Liver (tissue), 8 donors: ENCODE measurements at regions not wholly inside any gene's neighbourhood (a gene's known extent, or its start where the extent isn't known, plus 50 kb on each side); places are given as distances from the start of the nearest gene placed in this dataset.

Source experiments
- DNase-seq: peaks from one replicate; pipeline ENCODE4 v3.0.0-alpha.2; 2017; ENCODE audit warnings: low spot score
- H3K27ac ChIP-seq, 2 donors: one replicate each; pipeline ENCODE4 v1.7.0; 2013; ENCODE audit warnings: inconsistent platforms in 2 of 2, low read length in 2 of 2, control low read depth in 1 of 2, low read depth in 1 of 2, mild to moderate bottlenecking in 1 of 2
- H3K27me3 ChIP-seq, 4 donors: one replicate each; pipeline versions ENCODE4 v1.6.1 to v1.7.0; 2013; ENCODE audit warnings: low read length in 3 of 4, inconsistent platforms in 1 of 4, mild to moderate bottlenecking in 1 of 4, moderate library complexity in 1 of 4; ENCODE audit not compliant: control insufficient read depth in 4 of 4, insufficient read depth in 4 of 4
- H3K36me3 ChIP-seq, 4 donors: one replicate each; pipeline versions ENCODE4 v1.6.1 to v1.7.0; 2013; ENCODE audit warnings: low read length in 3 of 4, mild to moderate bottlenecking in 3 of 4, low read depth in 1 of 4, moderate library complexity in 1 of 4; ENCODE audit not compliant: control insufficient read depth in 4 of 4, insufficient read depth in 3 of 4
- H3K4me1 ChIP-seq, 4 donors: one replicate each; pipeline versions ENCODE4 v1.6.1 to v1.7.0; 2013; ENCODE audit warnings: low read length in 3 of 4, mild to moderate bottlenecking in 3 of 4, moderate library complexity in 1 of 4; ENCODE audit not compliant: control insufficient read depth in 4 of 4, insufficient read depth in 4 of 4
- H3K4me3 ChIP-seq, 3 donors: one replicate each; pipeline versions ENCODE4 v1.6.1 to v1.7.0; 2013; ENCODE audit warnings: low read length in 3 of 3, control low read depth in 1 of 3, low read depth in 1 of 3, mild to moderate bottlenecking in 1 of 3
- H3K9ac ChIP-seq, 2 donors: one replicate each; pipeline ENCODE4 v1.7.0; 2013; ENCODE audit warnings: low read length in 2 of 2, mild to moderate bottlenecking in 2 of 2, moderate library complexity in 2 of 2, control low read depth in 1 of 2, low read depth in 1 of 2
- H3K9me3 ChIP-seq, 4 donors: one replicate each; pipeline versions ENCODE4 v1.6.1 to v1.7.0; 2013; ENCODE audit warnings: low read length in 3 of 4; ENCODE audit not compliant: control insufficient read depth in 4 of 4
- ATF3 ChIP-seq: IDR thresholded peaks from 2 replicates; pipeline ENCODE4 v1.6.1; 2016; ENCODE audit warnings: antibody characterized with exemption
- CTCF ChIP-seq: fragments of 150-350 bp; IDR thresholded peaks from 2 replicates; pipeline ENCODE4 v1.5.1; 2017; ENCODE audit warnings: improper control_type of control experiment, low read depth, low read length; ENCODE audit not compliant: missing input control
- EGR1 ChIP-seq, 2 donors: IDR thresholded peaks; 2 replicates each; pipeline ENCODE4 v1.6.1; 2016 to 2018; ENCODE audit warnings: antibody characterized with exemption in 2 of 2, low read depth in 2 of 2
- FOXA1 ChIP-seq: IDR thresholded peaks from 2 replicates; pipeline ENCODE4 v1.6.1; 2016; ENCODE audit warnings: antibody characterized with exemption
- FOXA2 ChIP-seq: IDR thresholded peaks from 2 replicates; pipeline ENCODE4 v1.6.1; 2016; ENCODE audit warnings: antibody characterized with exemption
- GABPA ChIP-seq, 2 donors: IDR thresholded peaks in 1 of 2; conservative IDR thresholded peaks in 1 of 2; 2 replicates each; pipeline ENCODE4 v1.6.1; 2016; ENCODE audit warnings: antibody characterized with exemption in 2 of 2, mild to moderate bottlenecking in 1 of 2, moderate library complexity in 1 of 2
- HNF4A ChIP-seq, 2 donors: conservative IDR thresholded peaks; 2 replicates each; pipeline ENCODE4 v1.6.1; 2016; ENCODE audit warnings: antibody characterized with exemption in 2 of 2, mild to moderate bottlenecking in 2 of 2
- HNF4G ChIP-seq: IDR thresholded peaks from 2 replicates; pipeline ENCODE4 v1.6.1; 2016; ENCODE audit warnings: antibody characterized with exemption
- JUND ChIP-seq, 2 donors: IDR thresholded peaks; 2 replicates each; pipeline ENCODE4 v1.6.1; 2016; ENCODE audit warnings: antibody characterized with exemption in 2 of 2
- MAX ChIP-seq: IDR thresholded peaks from 2 replicates; pipeline ENCODE4 v1.6.1; 2016; ENCODE audit warnings: antibody characterized with exemption
- NR2F2 ChIP-seq: IDR thresholded peaks from 2 replicates; pipeline ENCODE4 v1.6.1; 2016; ENCODE audit warnings: antibody characterized with exemption
- RAD21 ChIP-seq, 2 donors: IDR thresholded peaks; 2 replicates each; pipeline ENCODE4 v1.6.1; 2016; ENCODE audit warnings: antibody characterized with exemption in 2 of 2, mild to moderate bottlenecking in 2 of 2
- RXRA ChIP-seq, 2 donors: IDR thresholded peaks; 2 replicates each; pipeline ENCODE4 v1.6.1; 2017 to 2018; ENCODE audit warnings: antibody characterized with exemption in 2 of 2, mild to moderate bottlenecking in 1 of 2
- TAF1 ChIP-seq: conservative IDR thresholded peaks from 2 replicates; pipeline ENCODE4 v1.6.1; 2016; ENCODE audit warnings: antibody characterized with exemption, mild to moderate bottlenecking
- YY1 ChIP-seq: IDR thresholded peaks from 2 replicates; pipeline ENCODE4 v1.6.1; 2016; ENCODE audit warnings: antibody characterized with exemption, mild to moderate bottlenecking
- WGBS: extraction: QIAGEN DNeasy Blood & Tissue Kit; methylation state at CpG from one replicate; pipeline ENCODE4 v1.1.7; 2013; 5-methylcytosine and 5-hydroxymethylcytosine counted together
- donor health status: healthy.
- donor health status: healthy.
- donor health status: healthy.
- donor health status: healthy.
- donor health status: healthy.

- peaks cover 1 to 16% (median 9%) of the 10 kb centered on the region in 4 donors for H3K4me1 ChIP-seq
- no peak overlapping the region for H3K4me3 ChIP-seq
- DNase-seq: no peak
- no peaks in the 10 kb centered on the region for H3K36me3 ChIP-seq
- no peak overlapping the region for H3K27ac ChIP-seq
- no peak overlapping the region for H3K9ac ChIP-seq
- H3K9me3 ChIP-seq: no peaks in the 10 kb centered on the region
- H3K27me3 ChIP-seq: no peaks in the 10 kb centered on the region
- TF ChIP-seq YY1: no peak
- TF ChIP-seq FOXA2: no peak
- no peak for TF ChIP-seq FOXA1
- no peak for TF ChIP-seq HNF4A (conservative IDR thresholded peaks at IDR 0.05)
- no peak for TF ChIP-seq NR2F2
- no peak for TF ChIP-seq TAF1
- TF ChIP-seq ATF3: no peak
- no peak for TF ChIP-seq RAD21 (IDR thresholded peaks at IDR 0.05)
- TF ChIP-seq JUND (IDR thresholded peaks at IDR 0.05): no peak
- TF ChIP-seq CTCF: no peak
- TF ChIP-seq RXRA (IDR thresholded peaks at IDR 0.05): no peak
- no peak for TF ChIP-seq MAX
- no peak for TF ChIP-seq EGR1 (IDR thresholded peaks at IDR 0.05; ENCODE audit: low read depth in 2 of 2)
- 65% methylated on average over 4 of the region's 4 CpGs for WGBS
Observed at GRCh38 chr6:164113637-164114036, 699.1 kb downstream of the QKI start.

- peak overlapping the region in 1 of 3 donors; percentile 18 for H3K4me3 ChIP-seq
- peak overlapping the region; percentile 1 to 57 for H3K9ac ChIP-seq
- peak overlapping the region; percentile 94 to 96 for H3K27ac ChIP-seq
- H3K4me1 ChIP-seq: peaks cover 3 to 21% (median 13%) of the 10 kb centered on the region in 4 donors
- H3K27me3 ChIP-seq: no peaks in the 10 kb centered on the region
- peak in 1 of 2 donors; percentile 6 for TF ChIP-seq GABPA (IDR thresholded peaks at IDR 0.05 in 1 of 2, conservative IDR thresholded peaks at IDR 0.05 in 1 of 2)
- TF ChIP-seq RAD21 (IDR thresholded peaks at IDR 0.05): peak; percentile 79 to 86
- peak; percentile 59 for TF ChIP-seq CTCF
- TF ChIP-seq FOXA2: no peak
- no peak for TF ChIP-seq EGR1 (IDR thresholded peaks at IDR 0.05; ENCODE audit: low read depth in 2 of 2)
- TF ChIP-seq HNF4A (conservative IDR thresholded peaks at IDR 0.05): peak in 1 of 2 donors; percentile 24
- TF ChIP-seq HNF4G: no peak
- TF ChIP-seq YY1: no peak
- 22% methylated on average over 6 of the region's 6 CpGs for WGBS
- DNase-seq: no peak
- H3K9me3 ChIP-seq: no peaks in the 10 kb centered on the region
- H3K36me3 ChIP-seq: no peaks in the 10 kb centered on the region
Observed at GRCh38 chr6:164109770-164110140, 695.2 kb downstream of the QKI start.
